ENCODE measurements at regions not wholly inside any gene's neighbourhood (a gene's known extent, or its start where the extent isn't known, plus 50 kb on each side); places are given as distances from the start of the nearest gene placed in this dataset.

DNA sequence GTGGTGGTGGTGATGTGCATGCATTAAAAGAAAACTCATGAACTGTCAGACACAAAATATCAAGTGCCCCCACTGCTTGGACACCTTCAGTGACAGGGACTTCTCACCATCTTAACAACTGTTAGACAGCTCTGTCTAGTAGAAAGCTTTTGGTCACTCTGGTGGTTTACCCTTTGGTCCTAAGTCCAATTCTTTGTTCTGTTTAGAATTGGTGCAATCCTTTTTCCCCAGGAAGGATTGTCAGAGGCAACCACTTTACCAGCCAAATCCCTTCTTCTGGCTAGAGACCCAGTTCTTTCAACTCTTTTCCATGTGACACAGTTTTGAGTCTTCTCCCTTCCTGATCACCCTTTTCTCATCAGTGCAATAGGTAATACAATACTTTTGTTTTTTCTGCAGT, 140.2 kb downstream of the SEC61B start:
- TF ChIP-seq, protein P1, sequence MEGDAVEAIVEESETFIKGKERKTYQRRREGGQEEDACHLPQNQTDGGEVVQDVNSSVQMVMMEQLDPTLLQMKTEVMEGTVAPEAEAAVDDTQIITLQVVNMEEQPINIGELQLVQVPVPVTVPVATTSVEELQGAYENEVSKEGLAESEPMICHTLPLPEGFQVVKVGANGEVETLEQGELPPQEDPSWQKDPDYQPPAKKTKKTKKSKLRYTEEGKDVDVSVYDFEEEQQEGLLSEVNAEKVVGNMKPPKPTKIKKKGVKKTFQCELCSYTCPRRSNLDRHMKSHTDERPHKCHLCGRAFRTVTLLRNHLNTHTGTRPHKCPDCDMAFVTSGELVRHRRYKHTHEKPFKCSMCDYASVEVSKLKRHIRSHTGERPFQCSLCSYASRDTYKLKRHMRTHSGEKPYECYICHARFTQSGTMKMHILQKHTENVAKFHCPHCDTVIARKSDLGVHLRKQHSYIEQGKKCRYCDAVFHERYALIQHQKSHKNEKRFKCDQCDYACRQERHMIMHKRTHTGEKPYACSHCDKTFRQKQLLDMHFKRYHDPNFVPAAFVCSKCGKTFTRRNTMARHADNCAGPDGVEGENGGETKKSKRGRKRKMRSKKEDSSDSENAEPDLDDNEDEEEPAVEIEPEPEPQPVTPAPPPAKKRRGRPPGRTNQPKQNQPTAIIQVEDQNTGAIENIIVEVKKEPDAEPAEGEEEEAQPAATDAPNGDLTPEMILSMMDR (IDR thresholded peaks at IDR 0.05; ENCODE audit: low read depth, low read length, poor library complexity, severe bottlenecking) = no peak
- no peak for TF ChIP-seq EZH2phosphoT487 (IDR thresholded peaks at IDR 0.05; ENCODE audit: borderline replicate concordance, low read length)

Data from DOHH2 (cell line).